ENCODE measurements at regions not wholly inside any gene's neighbourhood (a gene's known extent, or its start where the extent isn't known, plus 50 kb on each side); places are given as distances from the start of the nearest gene placed in this dataset.

- Histone ChIP-seq H3K36me3 (ENCODE audit: insufficient read depth, low read length) (no peaks in the 10 kb centered on the region), H3K4me1 (ENCODE audit: insufficient read depth, low read length, poor library complexity, severe bottlenecking) (no peaks in the 10 kb centered on the region), H3K27ac (ENCODE audit: low read depth, low read length, poor library complexity, severe bottlenecking) (no peak overlapping the region), H4K20me1 (ENCODE audit: insufficient read depth, low read length) (no peaks in the 10 kb centered on the region), H3K9me3 (ENCODE audit: low read length) (no peaks in the 10 kb centered on the region), H3K79me2 (ENCODE audit: insufficient read depth, low read depth, low read length) (no peaks in the 10 kb centered on the region), H3K4me3 (ENCODE audit: low read depth, low read length, poor library complexity, severe bottlenecking) (no peak overlapping the region), H3K9me2 (ENCODE audit: insufficient read depth, low read length) (no peaks in the 10 kb centered on the region), H2AFZ (ENCODE audit: low read length) (no peak overlapping the region), H3K4me2 (ENCODE audit: low read length) (no peak overlapping the region)
- POLR2A ChIA-PET: no interaction called here
- TF ChIP-seq EZH2phosphoT487 (IDR thresholded peaks at IDR 0.05; ENCODE audit: borderline replicate concordance, low read depth, low read length): no peak
- TF ChIP-seq CTCF (conservative IDR thresholded peaks at IDR 0.05; ENCODE audit: low read length): no peak
- intact Hi-C loops (cut with micrococcal nuclease; ENCODE audit: unreplicated experiment): no loop called here
- no TSS peak for BruUV-seq (replicated peaks)
- CTCF ChIA-PET (ENCODE audit: unreplicated experiment): no interaction called here
- DNase-seq (ENCODE audit: low spot score): no peak
Measured at GRCh38 chr2:117169036-117169765, 645.3 kb upstream of the DDX18 start.

GRCh38 chr2:117170897-117171296 lies 643.6 kb upstream of the DDX18 start:
- Histone ChIP-seq H3K4me1 (ENCODE audit: insufficient read depth, low read length, poor library complexity, severe bottlenecking) (no peaks in the 10 kb centered on the region), H2AFZ (ENCODE audit: low read length) (no peak overlapping the region), H3K4me3 (ENCODE audit: low read depth, low read length, poor library complexity, severe bottlenecking) (no peak overlapping the region), H3K9me2 (ENCODE audit: insufficient read depth, low read length) (no peaks in the 10 kb centered on the region), H3K4me2 (ENCODE audit: low read length) (no peak overlapping the region), H3K27ac (ENCODE audit: low read depth, low read length, poor library complexity, severe bottlenecking) (no peak overlapping the region), H3K79me2 (ENCODE audit: insufficient read depth, low read depth, low read length) (no peaks in the 10 kb centered on the region), H4K20me1 (ENCODE audit: insufficient read depth, low read length) (no peaks in the 10 kb centered on the region), H3K9me3 (ENCODE audit: low read length) (no peaks in the 10 kb centered on the region), H3K36me3 (ENCODE audit: insufficient read depth, low read length) (no peaks in the 10 kb centered on the region)
- TF ChIP-seq EZH2phosphoT487 (IDR thresholded peaks at IDR 0.05; ENCODE audit: borderline replicate concordance, low read depth, low read length) (no peak), CTCF (conservative IDR thresholded peaks at IDR 0.05; ENCODE audit: low read length) (no peak)
- BruUV-seq (replicated peaks): no TSS peak
- intact Hi-C loops (cut with micrococcal nuclease; ENCODE audit: unreplicated experiment): no loop called here
- POLR2A ChIA-PET: no interaction called here
- no peak for DNase-seq (ENCODE audit: low spot score)
- CTCF ChIA-PET (ENCODE audit: unreplicated experiment): no interaction called here

GRCh38 chr2:117179405-117179804 lies 635.1 kb upstream of the DDX18 start:
- no peak overlapping the region for H3K4me3 ChIP-seq (ENCODE audit: low read depth, low read length, poor library complexity, severe bottlenecking)
- no peak for TF ChIP-seq EZH2phosphoT487 (IDR thresholded peaks at IDR 0.05; ENCODE audit: borderline replicate concordance, low read depth, low read length)
- no peak for TF ChIP-seq CTCF (conservative IDR thresholded peaks at IDR 0.05; ENCODE audit: low read length)
- no peaks in the 10 kb centered on the region for H4K20me1 ChIP-seq (ENCODE audit: insufficient read depth, low read length)
- no peaks in the 10 kb centered on the region for H3K4me1 ChIP-seq (ENCODE audit: insufficient read depth, low read length, poor library complexity, severe bottlenecking)
- H3K4me2 ChIP-seq (ENCODE audit: low read length): no peak overlapping the region
- ChIA-PET POLR2A (interaction anchor here (0.5 to 1.0 kb wide), 2 partner anchors 740 to 1768 kb away, joined by 3 read pairs; no protein-coding TSS in a partner anchor), CTCF (ENCODE audit: unreplicated experiment) (no interaction called here)
- no peaks in the 10 kb centered on the region for H3K79me2 ChIP-seq (ENCODE audit: insufficient read depth, low read depth, low read length)
- H3K9me2 ChIP-seq (ENCODE audit: insufficient read depth, low read length): no peaks in the 10 kb centered on the region
- no TSS peak for BruUV-seq (replicated peaks)
- H2AFZ ChIP-seq (ENCODE audit: low read length): no peak overlapping the region
- DNase-seq (ENCODE audit: low spot score): no peak
- H3K9me3 ChIP-seq (ENCODE audit: low read length): no peaks in the 10 kb centered on the region
- intact Hi-C loops (cut with micrococcal nuclease; ENCODE audit: unreplicated experiment): no loop called here
- H3K27ac ChIP-seq (ENCODE audit: low read depth, low read length, poor library complexity, severe bottlenecking): no peak overlapping the region
- no peaks in the 10 kb centered on the region for H3K36me3 ChIP-seq (ENCODE audit: insufficient read depth, low read length)
